AG09319 (cell line): ENCODE measurements at regions not wholly inside any gene's neighbourhood (a gene's known extent, or its start where the extent isn't known, plus 50 kb on each side); places are given as distances from the start of the nearest gene placed in this dataset.
"Not testable (repeated sequence)": the region's sequence is repeated elsewhere in the genome, so short reads cannot be mapped to it uniquely, and the experiment has no call there.

Experiments used
- DNase-seq: peaks from one replicate; pipeline ENCODE4 v3.0.0-alpha.2; 2010; ENCODE audit warnings: low read depth; ENCODE audit errors: extremely low read depth
- CTCF ChIP-seq: IDR thresholded peaks from 2 replicates; pipeline ENCODE4 v1.5.1; 2011; ENCODE audit warnings: low read depth, mild to moderate bottlenecking, inconsistent platforms, low read length, moderate library complexity

GRCh38 chr2:183773775-183774174 lies 649.5 kb downstream of the NUP35 start:
- no peak for DNase-seq
- TF ChIP-seq CTCF = no peak

GRCh38 chr2:183780072-183780471 lies 655.8 kb downstream of the NUP35 start:
- no peak for TF ChIP-seq CTCF
- DNase-seq = no peak

- no peak for DNase-seq
Observed at GRCh38 chr2:183782436-183782835, 658.2 kb downstream of the NUP35 start.

GRCh38 chr2:183788796-183789195 lies 664.6 kb downstream of the NUP35 start:
- not testable (repeated sequence) for DNase-seq

More at GRCh38 chr2:183782436-183782835, 658.2 kb downstream of the NUP35 start:
- no peak for TF ChIP-seq CTCF

- DNase-seq = not testable (repeated sequence)
Observed at GRCh38 chr2:183792165-183792924, 668.1 kb downstream of the NUP35 start.

GRCh38 chr2:183798535-183798934 lies 674.3 kb downstream of the NUP35 start:
- TF ChIP-seq CTCF = no peak
- no peak for DNase-seq

GRCh38 chr2:183799761-183800160 lies 675.5 kb downstream of the NUP35 start:
- DNase-seq = no peak
- no peak for TF ChIP-seq CTCF

GRCh38 chr2:183803596-183803995 lies 679.4 kb downstream of the NUP35 start:
- TF ChIP-seq CTCF = no peak
- DNase-seq = no peak
